ENCODE measurements at regions not wholly inside any gene's neighbourhood (a gene's known extent, or its start where the extent isn't known, plus 50 kb on each side); places are given as distances from the start of the nearest gene placed in this dataset.

DNA sequence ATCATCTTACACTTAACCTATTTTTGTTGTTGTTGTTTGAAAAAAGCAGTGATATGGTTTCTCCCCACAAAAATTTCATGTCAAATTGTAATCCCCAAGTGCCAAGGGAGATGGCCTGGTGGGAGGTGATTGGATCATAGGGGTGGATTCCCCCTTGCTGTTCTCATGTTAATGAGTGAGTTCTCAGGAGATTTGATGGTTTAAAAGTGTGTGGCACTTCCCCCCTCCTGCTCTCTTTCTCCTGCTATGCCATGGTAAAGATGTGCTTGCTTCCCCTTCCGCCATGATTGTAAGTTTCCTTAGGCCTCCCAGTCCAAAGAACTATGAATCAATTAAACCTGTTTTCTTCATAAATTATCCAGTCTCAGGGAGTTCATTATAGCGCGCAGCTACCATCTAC lies 1362.7 kb upstream of the FAM98A start:
- ChIA-PET CTCF (no interaction called here), POLR2A (ENCODE audit: unreplicated experiment) (no interaction called here)
- H3K4me1 ChIP-seq (replicated peaks; ENCODE audit: insufficient read depth) = no peaks in the 10 kb centered on the region
- H2AFZ ChIP-seq = 0 out of 2 replicates have a peak overlapping the region, but pooled peaks have one; percentile 23
- no peaks in the 10 kb centered on the region for H3F3A ChIP-seq (ENCODE audit: insufficient read depth, low read depth)
- no peak overlapping the region for H3K4me2 ChIP-seq
- no peaks in the 10 kb centered on the region for H3K27me3 ChIP-seq (ENCODE audit: insufficient read depth, low read depth)
- no peaks in the 10 kb centered on the region for H3K36me3 ChIP-seq (ENCODE audit: low read depth)
- H3K27ac ChIP-seq = no peak overlapping the region
- intact Hi-C loops (cut with micrococcal nuclease; ENCODE audit: unreplicated experiment) = no loop called here
- H3K79me2 ChIP-seq (ENCODE audit: low read depth) = no peaks in the 10 kb centered on the region
- no peaks in the 10 kb centered on the region for H3K9me2 ChIP-seq (ENCODE audit: insufficient read depth)
- TF ChIP-seq, protein P1, sequence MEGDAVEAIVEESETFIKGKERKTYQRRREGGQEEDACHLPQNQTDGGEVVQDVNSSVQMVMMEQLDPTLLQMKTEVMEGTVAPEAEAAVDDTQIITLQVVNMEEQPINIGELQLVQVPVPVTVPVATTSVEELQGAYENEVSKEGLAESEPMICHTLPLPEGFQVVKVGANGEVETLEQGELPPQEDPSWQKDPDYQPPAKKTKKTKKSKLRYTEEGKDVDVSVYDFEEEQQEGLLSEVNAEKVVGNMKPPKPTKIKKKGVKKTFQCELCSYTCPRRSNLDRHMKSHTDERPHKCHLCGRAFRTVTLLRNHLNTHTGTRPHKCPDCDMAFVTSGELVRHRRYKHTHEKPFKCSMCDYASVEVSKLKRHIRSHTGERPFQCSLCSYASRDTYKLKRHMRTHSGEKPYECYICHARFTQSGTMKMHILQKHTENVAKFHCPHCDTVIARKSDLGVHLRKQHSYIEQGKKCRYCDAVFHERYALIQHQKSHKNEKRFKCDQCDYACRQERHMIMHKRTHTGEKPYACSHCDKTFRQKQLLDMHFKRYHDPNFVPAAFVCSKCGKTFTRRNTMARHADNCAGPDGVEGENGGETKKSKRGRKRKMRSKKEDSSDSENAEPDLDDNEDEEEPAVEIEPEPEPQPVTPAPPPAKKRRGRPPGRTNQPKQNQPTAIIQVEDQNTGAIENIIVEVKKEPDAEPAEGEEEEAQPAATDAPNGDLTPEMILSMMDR (conservative IDR thresholded peaks at IDR 0.05) = no peak
- no peak for TF ChIP-seq EZH2 (IDR thresholded peaks at IDR 0.05; ENCODE audit: low read depth)
- no peak for DNase-seq
- no peak overlapping the region for H3K4me3 ChIP-seq
- H3K9me3 ChIP-seq (ENCODE audit: insufficient read depth, low read depth) = no peaks in the 10 kb centered on the region
- no TSS peak for BruUV-seq (replicated peaks)
- H4K20me1 ChIP-seq (ENCODE audit: insufficient read depth) = peaks cover 3% of the 10 kb centered on the region; the same call in 1 of the 2 replicates

DNA sequence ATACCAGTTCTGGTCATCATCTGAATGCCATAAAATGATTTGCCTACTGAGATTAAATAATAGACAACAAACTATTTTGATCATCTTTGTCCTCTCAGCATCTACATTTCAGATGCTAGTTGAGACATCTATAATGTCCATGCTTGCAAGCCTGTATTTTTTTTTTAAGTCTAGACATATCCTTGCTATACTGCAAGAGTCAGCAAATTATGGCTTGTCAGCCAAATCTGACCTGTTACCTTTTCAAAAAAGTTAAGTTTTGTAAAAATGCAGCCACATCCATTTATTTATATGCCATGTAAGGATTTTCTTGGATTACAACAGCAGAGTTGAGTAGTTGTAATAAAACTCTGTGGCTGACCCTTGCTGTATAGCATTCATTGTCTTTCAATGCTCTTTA lies 1355.7 kb upstream of the FAM98A start:
- BruUV-seq (replicated peaks) = no TSS peak
- no peaks in the 10 kb centered on the region for H3K9me3 ChIP-seq (ENCODE audit: insufficient read depth, low read depth)
- no peak overlapping the region for H2AFZ ChIP-seq

DNA sequence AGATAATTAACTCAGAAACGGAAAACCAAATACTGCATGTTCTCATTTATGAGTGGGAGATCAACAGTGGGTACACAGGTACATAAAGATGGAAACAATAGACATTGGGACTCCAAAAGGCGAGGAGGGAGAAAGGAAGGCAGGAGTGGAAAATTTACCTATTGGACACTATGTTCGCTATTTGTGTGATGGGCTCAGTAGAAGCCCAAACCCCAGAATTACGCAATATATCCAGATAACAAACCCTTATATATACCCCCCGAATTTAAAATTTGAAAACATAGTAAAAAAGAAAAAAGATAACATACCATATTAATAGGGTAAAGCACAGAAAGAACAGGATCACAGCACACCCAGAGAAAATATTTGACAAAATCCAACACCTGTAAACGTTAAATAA lies 1351.7 kb upstream of the FAM98A start:
- DNase-seq = no peak
- no peak for TF ChIP-seq EZH2 (IDR thresholded peaks at IDR 0.05; ENCODE audit: low read depth)
- TF ChIP-seq, protein P1 (conservative IDR thresholded peaks at IDR 0.05) = no peak
- Histone ChIP-seq H3K9me3 (ENCODE audit: insufficient read depth, low read depth) (no peaks in the 10 kb centered on the region), H3K4me2 (no peak overlapping the region), H3K4me1 (replicated peaks; ENCODE audit: insufficient read depth) (no peaks in the 10 kb centered on the region), H3K4me3 (no peak overlapping the region), H3F3A (ENCODE audit: insufficient read depth, low read depth) (no peaks in the 10 kb centered on the region), H2AFZ (no peak overlapping the region), H3K27ac (no peak overlapping the region), H3K27me3 (ENCODE audit: insufficient read depth, low read depth) (no peaks in the 10 kb centered on the region), H3K79me2 (ENCODE audit: low read depth) (no peaks in the 10 kb centered on the region), H3K9me2 (ENCODE audit: insufficient read depth) (no peaks in the 10 kb centered on the region), H3K36me3 (ENCODE audit: low read depth) (no peaks in the 10 kb centered on the region), H4K20me1 (ENCODE audit: insufficient read depth) (no peaks in the 10 kb centered on the region)
- CTCF ChIA-PET = no interaction called here
- POLR2A ChIA-PET (ENCODE audit: unreplicated experiment) = no interaction called here
- no TSS peak for BruUV-seq (replicated peaks)
- intact Hi-C loops (cut with micrococcal nuclease; ENCODE audit: unreplicated experiment) = no loop called here

More for the DNA sequence above, 1355.7 kb upstream of the FAM98A start:
- Histone ChIP-seq H4K20me1 (ENCODE audit: insufficient read depth) (no peaks in the 10 kb centered on the region), H3K27me3 (ENCODE audit: insufficient read depth, low read depth) (no peaks in the 10 kb centered on the region), H3F3A (ENCODE audit: insufficient read depth, low read depth) (no peaks in the 10 kb centered on the region), H3K9me2 (ENCODE audit: insufficient read depth) (no peaks in the 10 kb centered on the region), H3K36me3 (ENCODE audit: low read depth) (no peaks in the 10 kb centered on the region), H3K79me2 (ENCODE audit: low read depth) (no peaks in the 10 kb centered on the region), H3K4me2 (no peak overlapping the region), H3K4me1 (replicated peaks; ENCODE audit: insufficient read depth) (no peaks in the 10 kb centered on the region), H3K4me3 (no peak overlapping the region), H3K27ac (no peak overlapping the region)
- intact Hi-C loops (cut with micrococcal nuclease; ENCODE audit: unreplicated experiment) = no loop called here
- CTCF ChIA-PET = no interaction called here
- POLR2A ChIA-PET (ENCODE audit: unreplicated experiment) = no interaction called here
- no peak for DNase-seq
- no peak for TF ChIP-seq EZH2 (IDR thresholded peaks at IDR 0.05; ENCODE audit: low read depth)
- TF ChIP-seq, protein P1 (conservative IDR thresholded peaks at IDR 0.05) = no peak

All from PC-9 (cell line).